HG03175 (cell line): ENCODE measurements at regions not wholly inside any gene's neighbourhood (a gene's known extent, or its start where the extent isn't known, plus 50 kb on each side); places are given as distances from the start of the nearest gene placed in this dataset.
"Not testable (repeated sequence)": the region's sequence is repeated elsewhere in the genome, so short reads cannot be mapped to it uniquely, and the experiment has no call there.

Experiments used
- ATAC-seq: cut with Tn5 transposase; IDR thresholded peaks from one replicate; pipeline ENCODE4 v1.9.1; 2021; ENCODE audit warnings: mild to moderate bottlenecking, moderate library complexity; ENCODE audit not compliant: unreplicated experiment

DNA sequence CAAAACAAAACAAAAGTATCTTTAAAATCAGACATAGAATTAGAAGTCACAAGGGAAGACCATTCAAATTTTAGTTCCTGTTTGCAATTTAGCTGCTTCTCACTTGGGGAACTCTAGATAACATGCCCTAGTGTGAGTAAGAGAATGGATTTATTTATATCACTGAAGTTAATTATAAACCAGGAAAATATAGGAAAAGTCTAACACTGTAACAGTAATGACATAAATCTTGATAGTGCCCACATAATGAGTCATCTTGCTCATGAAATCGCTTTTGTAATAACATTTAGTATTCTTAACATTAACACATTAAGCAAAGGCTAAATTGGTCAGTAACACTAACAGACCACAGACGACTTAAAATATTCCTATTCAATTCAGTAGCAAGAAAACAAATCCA, 710.7 kb downstream of the STPG2 start:
- no peak for ATAC-seq

DNA sequence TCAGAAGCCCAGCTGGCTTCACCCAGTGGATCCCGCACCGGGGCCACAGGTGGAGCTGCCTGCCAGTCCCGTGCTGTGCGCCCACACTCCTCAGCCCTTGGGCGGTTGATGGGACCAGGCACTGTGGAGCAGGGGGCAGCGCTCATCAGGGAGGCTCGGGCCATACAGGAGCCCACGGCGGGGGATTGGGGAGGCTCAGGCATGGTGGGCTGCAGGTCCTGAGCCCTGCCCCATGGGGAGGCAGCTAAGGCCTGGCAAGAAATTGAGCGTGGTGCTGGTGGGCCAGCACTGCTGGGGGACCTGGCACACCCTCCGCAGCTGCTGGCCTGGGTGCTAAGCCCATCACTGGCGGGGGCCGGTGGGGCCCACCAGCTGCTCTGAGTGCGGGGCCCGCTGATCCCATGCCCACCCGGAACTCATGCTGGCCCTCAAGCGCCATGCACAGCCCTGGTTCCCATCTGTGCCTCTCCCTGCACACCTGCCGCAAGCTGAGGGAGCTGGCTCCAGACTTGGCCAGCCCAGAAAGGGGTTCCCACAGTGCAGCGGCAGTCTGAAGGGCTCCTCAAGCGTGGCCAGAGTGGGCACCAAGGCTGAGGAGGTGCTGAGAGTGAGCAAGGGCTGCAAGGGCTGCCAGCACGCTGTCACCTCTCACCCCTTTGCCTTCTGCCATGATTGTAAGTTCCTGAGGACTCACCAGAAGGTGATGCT, 705.1 kb downstream of the STPG2 start:
- not testable (repeated sequence) for ATAC-seq

DNA sequence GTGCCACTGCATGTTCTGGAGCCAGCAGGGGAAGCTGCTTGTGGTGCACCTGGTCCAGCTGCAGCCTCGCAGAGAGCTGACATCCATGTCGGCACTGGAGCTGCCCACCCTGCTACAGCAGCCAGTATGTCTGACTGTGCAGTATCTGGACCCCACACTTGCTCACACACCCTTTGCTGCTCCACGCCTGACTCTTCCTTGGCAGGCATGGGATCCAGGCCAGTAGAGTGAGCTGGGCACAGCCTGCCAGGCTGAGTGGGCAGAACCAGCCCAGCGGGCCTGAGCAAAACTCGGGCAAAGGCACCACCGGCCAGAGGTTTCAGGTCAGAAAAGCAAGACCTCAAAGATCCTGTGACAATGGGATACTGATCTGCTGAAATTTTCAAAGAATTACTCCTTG, 690.1 kb downstream of the STPG2 start:
- ATAC-seq, result no peak

DNA sequence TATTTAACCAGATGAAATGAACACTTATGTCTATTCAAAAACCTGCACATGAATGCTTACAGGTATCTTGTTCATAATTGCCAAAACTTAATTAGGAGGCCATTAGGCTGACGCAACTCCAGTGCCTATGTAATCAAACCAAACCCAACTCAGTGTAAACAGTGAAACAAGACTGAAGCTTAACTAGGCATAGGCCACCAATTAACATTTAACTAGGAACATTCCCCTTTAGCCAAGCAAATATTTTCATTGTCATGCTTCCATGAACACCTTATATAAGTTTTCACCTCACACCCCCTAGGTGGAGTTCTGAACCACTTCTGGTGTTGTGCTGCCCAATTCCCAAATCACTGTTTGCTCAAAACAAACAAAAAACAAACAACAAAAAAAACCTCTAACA, 686.0 kb downstream of the STPG2 start:
- no peak for ATAC-seq

- ATAC-seq, result no peak
Observed at GRCh38 chr4:97468272-97468671, 675.0 kb downstream of the STPG2 start.

DNA sequence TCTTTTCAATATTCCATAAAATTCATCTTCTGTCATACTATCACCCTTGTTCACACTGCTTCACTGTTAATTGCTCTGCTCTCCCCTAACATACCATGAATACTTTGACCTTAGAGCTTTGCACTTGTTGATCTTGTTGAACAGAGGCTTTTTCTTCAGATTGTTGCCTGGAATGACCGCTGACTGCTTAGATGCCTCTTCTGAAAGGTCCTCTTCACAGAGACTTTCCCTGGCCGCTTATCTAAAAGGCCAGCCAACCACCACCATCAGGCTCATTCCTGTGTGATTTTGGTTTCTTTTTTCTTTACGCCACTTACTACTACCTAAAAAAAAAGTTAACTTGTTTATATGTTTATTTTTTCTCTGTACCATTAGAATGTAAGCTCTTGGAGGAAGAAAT, 667.7 kb downstream of the STPG2 start:
- no peak for ATAC-seq

- ATAC-seq, result no peak
Observed at GRCh38 chr4:97477974-97478373, 665.3 kb downstream of the STPG2 start.

- ATAC-seq, result no peak
Observed at GRCh38 chr4:97479388-97479787, 663.9 kb downstream of the STPG2 start.

- no peak for ATAC-seq
Observed at GRCh38 chr4:97491856-97492255, 651.4 kb downstream of the STPG2 start.

- no peak for ATAC-seq
Observed at GRCh38 chr4:97493815-97494518, 649.3 kb downstream of the STPG2 start.

GRCh38 chr4:97496298-97496873, 646.9 kb downstream of the STPG2 start:
- no peak for ATAC-seq

DNA sequence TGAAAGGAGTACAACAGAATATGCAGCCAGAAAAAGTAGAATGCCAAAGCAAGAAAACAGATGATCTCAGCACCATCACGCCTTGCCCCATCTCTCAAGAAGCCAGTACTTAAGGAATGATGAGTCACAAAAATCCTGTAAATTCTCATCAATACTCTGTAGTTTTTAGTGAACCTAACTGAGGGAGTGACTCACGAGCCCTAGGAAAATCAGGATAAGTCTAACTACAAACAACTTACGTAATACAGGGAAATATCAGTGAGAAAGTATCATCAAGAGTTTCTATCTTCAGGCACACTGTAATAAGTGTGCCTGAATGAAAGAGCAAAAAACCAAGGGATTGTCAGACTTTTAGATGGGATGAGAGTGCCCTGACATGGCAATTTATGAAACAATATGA, 644.4 kb downstream of the STPG2 start:
- ATAC-seq, result no peak

GRCh38 chr4:97500423-97500822, 642.9 kb downstream of the STPG2 start:
- peak; percentile 99 for ATAC-seq

GRCh38 chr4:97504713-97505112, 638.6 kb downstream of the STPG2 start:
- ATAC-seq, result no peak

- ATAC-seq, result no peak
Observed at GRCh38 chr4:97507587-97508245, 635.6 kb downstream of the STPG2 start.
